IPS-18c (cell line): ENCODE measurements at regions not wholly inside any gene's neighbourhood (a gene's known extent, or its start where the extent isn't known, plus 50 kb on each side); places are given as distances from the start of the nearest gene placed in this dataset.
"Not testable (repeated sequence)": the region's sequence is repeated elsewhere in the genome, so short reads cannot be mapped to it uniquely, and the experiment has no call there.

Experiments used
- H3K4me3 ChIP-seq: 2 replicates; pipeline ENCODE4 v1.7.0; 2013; ENCODE audit warnings: low read depth, mild to moderate bottlenecking, low read length, moderate library complexity; ENCODE audit not compliant: insufficient read depth
- H3K9me3 ChIP-seq: one replicate; pipeline ENCODE4 v1.6.1; 2013; ENCODE audit warnings: mild to moderate bottlenecking, low read length, moderate library complexity; ENCODE audit not compliant: control insufficient read depth, insufficient read depth

GRCh38 chr2:52269696-52270485 lies 1238.0 kb upstream of the NRXN1 start:
- Histone ChIP-seq H3K9me3 (no peaks in the 10 kb centered on the region), H3K4me3 (no peak overlapping the region)

GRCh38 chr2:52264911-52265310 lies 1233.0 kb upstream of the NRXN1 start:
- no peaks in the 10 kb centered on the region for H3K9me3 ChIP-seq

GRCh38 chr2:52264488-52264887 lies 1232.6 kb upstream of the NRXN1 start:
- H3K9me3 ChIP-seq, result no peaks in the 10 kb centered on the region
- no peak overlapping the region for H3K4me3 ChIP-seq

More at GRCh38 chr2:52264911-52265310, 1233.0 kb upstream of the NRXN1 start:
- no peak overlapping the region for H3K4me3 ChIP-seq

DNA sequence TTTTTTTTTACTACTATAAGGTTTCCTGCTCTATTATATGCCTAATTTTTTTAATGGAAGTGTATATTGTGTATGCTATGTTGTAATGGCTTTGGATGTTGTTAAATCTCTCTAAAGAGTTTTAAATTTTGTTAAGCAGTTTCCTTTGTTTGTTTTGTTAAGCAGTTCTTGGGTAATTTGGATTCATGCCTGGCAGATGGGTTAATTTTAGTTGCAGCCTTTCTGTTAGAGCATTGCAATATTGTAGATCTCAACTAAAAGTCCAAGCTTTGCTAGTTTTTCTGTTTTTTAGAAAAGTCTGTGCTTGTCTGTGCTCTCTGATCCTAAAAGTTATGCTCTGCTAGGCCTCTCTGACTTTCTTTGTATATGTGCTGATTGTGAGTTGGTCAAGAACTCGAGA lies 1229.0 kb upstream of the NRXN1 start:
- no peak overlapping the region for H3K4me3 ChIP-seq
- no peaks in the 10 kb centered on the region for H3K9me3 ChIP-seq

- not testable (repeated sequence) for H3K9me3 ChIP-seq, H3K4me3 ChIP-seq
These were observed 1227.0 kb upstream of the NRXN1 start for GRCh38 chr2:52258967-52259366.

GRCh38 chr2:52258038-52258437 lies 1226.1 kb upstream of the NRXN1 start:
- H3K4me3 ChIP-seq, result no peak overlapping the region
- no peaks in the 10 kb centered on the region for H3K9me3 ChIP-seq

DNA sequence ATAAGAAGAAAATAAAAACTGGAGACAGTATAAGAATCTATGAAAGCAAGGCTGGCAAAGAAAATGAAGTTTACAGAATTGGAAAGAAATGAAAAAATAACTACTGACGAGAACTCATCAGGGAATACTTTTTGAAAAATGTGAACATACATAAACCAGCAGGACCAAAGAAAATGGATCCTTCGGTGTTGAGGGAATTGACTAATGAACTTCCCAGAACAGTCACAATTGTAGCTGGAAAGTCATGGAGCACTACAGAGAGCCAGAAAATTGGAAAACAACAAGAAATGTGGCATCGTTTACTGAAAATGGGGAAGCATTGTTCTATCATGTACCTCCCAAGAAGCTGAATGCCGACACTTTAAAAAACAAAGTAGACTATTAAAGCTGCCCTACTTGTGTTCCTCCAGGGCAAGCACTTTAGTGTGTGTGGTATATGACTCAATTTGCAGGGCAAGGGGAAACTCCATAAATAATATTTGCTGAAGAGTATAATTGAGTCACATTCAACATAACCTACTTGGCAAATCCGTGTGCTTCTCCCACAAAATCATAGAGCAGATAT lies 1221.6 kb upstream of the NRXN1 start:
- Histone ChIP-seq H3K9me3 (no peaks in the 10 kb centered on the region), H3K4me3 (no peak overlapping the region)

- no peak overlapping the region for H3K4me3 ChIP-seq
- H3K9me3 ChIP-seq, result no peaks in the 10 kb centered on the region
These were observed 1206.8 kb upstream of the NRXN1 start for GRCh38 chr2:52238782-52239181.

DNA sequence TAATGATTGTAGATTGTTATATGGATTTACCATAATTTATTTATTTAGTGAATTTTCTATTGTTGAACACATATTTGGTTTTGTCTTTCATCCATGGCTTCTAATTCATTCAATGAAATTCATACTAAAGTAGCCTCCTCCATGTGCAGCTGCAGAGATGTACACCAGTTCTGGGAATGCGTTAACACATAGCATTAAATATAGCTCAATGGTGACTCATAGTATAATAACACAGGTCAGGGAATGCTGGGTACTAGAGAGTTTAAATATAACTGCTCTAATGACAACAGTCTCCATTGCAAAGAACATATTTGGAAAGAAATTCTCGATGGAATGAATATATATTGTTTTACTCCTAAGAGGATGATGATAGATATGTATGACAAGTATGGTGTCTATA lies 1190.2 kb upstream of the NRXN1 start:
- no peaks in the 10 kb centered on the region for H3K9me3 ChIP-seq
- no peak overlapping the region for H3K4me3 ChIP-seq

GRCh38 chr2:52220393-52220792 lies 1188.5 kb upstream of the NRXN1 start:
- Histone ChIP-seq H3K4me3 (no peak overlapping the region), H3K9me3 (no peaks in the 10 kb centered on the region)

- no peaks in the 10 kb centered on the region for H3K9me3 ChIP-seq
- H3K4me3 ChIP-seq, result no peak overlapping the region
These were observed 1178.7 kb upstream of the NRXN1 start for GRCh38 chr2:52210611-52211010.

DNA sequence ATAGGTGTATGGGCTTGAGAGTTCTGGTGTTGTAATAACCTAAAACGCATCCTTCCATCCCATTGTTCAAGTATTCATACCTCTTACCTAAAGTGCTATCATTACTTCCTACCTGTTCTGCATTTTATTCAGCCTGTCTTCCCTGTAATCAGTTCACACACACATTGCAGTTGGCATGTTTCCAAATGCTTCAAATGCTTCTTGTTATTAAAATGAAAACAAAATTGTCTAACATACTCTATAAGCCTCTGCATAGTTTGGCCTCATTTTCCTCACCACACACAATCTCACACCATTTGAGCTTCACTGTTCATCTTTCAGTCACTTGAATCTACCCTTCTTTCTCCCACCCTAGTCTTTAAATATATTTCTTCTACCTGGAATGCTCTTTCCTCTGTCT lies 1178.2 kb upstream of the NRXN1 start:
- H3K9me3 ChIP-seq, result no peaks in the 10 kb centered on the region
- no peak overlapping the region for H3K4me3 ChIP-seq

GRCh38 chr2:52194342-52194741 lies 1162.4 kb upstream of the NRXN1 start:
- Histone ChIP-seq H3K4me3 (no peak overlapping the region), H3K9me3 (no peaks in the 10 kb centered on the region)

DNA sequence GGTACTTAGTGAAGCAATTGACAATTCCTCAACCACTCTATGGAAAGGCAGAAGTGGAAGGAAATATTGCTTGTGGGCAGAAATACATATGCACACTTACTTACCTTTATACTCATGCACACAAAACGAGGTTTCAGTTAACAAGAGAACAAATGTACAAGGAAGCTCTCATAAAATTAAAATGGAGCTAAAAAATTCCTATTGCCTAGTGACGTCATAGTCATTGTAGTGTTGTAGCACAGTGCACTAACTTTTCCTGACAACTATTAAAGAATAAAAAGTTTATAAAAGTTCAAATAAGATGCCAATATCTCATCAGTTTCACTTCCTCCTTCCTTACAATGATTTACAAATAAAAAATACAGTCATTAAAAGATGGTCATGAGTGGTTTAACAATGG lies 1161.9 kb upstream of the NRXN1 start:
- Histone ChIP-seq H3K9me3 (no peaks in the 10 kb centered on the region), H3K4me3 (no peak overlapping the region)

GRCh38 chr2:52192656-52193055 lies 1160.7 kb upstream of the NRXN1 start:
- Histone ChIP-seq H3K4me3 (no peak overlapping the region), H3K9me3 (no peaks in the 10 kb centered on the region)

DNA sequence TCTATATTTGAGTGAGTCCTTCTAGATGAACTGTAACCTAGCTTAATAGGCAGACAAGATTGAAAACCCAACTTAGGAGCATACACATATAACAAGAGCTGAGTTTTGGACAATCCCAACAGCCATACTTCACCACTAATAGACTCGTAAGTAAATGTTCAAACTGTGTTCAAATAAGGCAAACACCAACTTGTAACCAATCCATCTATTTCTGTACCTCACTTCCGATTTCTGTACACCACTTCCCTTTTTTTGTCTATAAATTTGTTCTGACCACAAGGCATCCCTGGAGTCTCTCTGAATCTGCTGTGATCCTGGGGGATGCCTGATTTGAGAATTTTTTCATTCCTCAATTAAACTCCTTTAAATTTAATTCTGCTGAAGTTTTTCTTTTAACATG lies 1149.1 kb upstream of the NRXN1 start:
- no peak overlapping the region for H3K4me3 ChIP-seq
- no peaks in the 10 kb centered on the region for H3K9me3 ChIP-seq

DNA sequence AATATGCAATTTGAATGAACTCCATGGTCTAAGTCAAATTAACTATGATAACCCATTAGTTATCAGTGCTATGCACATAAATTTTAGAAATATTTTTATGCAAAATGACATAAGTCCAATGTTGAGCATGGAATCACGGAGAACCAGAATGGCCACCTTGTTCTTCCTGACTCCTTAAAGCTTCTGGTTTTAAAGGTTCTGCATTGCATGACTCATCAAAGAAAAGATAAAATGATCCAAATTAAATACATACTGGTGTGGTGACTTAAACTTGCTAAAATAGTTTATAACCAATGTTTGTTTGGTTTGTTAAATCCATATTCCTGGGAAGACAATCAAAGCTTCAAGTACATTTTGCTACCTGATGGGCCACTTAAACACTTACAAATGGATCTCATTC lies 1146.9 kb upstream of the NRXN1 start:
- H3K4me3 ChIP-seq, result no peak overlapping the region
- H3K9me3 ChIP-seq, result no peaks in the 10 kb centered on the region

GRCh38 chr2:52145005-52145404 lies 1113.1 kb upstream of the NRXN1 start:
- Histone ChIP-seq H3K4me3 (no peak overlapping the region), H3K9me3 (peaks cover 3% of the 10 kb centered on the region)

DNA sequence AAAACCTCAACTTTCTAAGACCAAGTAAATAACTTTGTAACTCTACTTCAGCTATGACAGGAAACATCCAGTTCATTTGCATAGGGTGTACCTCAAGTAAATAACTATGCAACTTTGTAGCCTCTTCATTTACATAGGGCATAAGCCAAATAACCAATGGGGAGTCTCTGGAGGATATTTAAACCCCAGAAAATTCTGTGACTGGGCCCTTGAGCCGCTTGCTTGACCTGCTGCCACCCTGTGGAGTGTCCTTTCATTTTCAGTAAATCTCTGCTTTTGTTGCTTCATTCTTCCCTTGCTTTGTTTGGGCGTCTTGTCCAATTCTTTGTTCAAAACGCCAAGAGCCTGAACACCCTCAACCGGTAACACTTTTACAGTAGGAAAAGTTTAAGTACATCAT lies 1112.7 kb upstream of the NRXN1 start:
- no peak overlapping the region for H3K4me3 ChIP-seq
- H3K9me3 ChIP-seq, result peaks cover 3% of the 10 kb centered on the region
